Neural cell (in vitro differentiated cells): ENCODE measurements at regions not wholly inside any gene's neighbourhood (a gene's known extent, or its start where the extent isn't known, plus 50 kb on each side); places are given as distances from the start of the nearest gene placed in this dataset.

Experiments used
- H2AFZ ChIP-seq: fragments of 200-600, 300-800 bp; sonication (generic), shearing (Covaris generic); 2 replicates; pipeline ENCODE4 v1.6.0; 2014; ENCODE audit warnings: low read depth, mild to moderate bottlenecking, antibody characterized with exemption, low read length, moderate library complexity
- H3F3A ChIP-seq: fragments of 200-600 bp; shearing (Covaris generic); 2 replicates; pipeline ENCODE4 v1.6.1; 2016; ENCODE audit warnings: mild to moderate bottlenecking, moderate library complexity, mixed read lengths, antibody characterized with exemption, low read length; ENCODE audit not compliant: insufficient read depth, poor library complexity, severe bottlenecking
- H3K27ac ChIP-seq: fragments of 200-600, 300-800 bp; sonication (generic), shearing (Covaris generic); 2 replicates; pipeline ENCODE4 v1.5.1; 2014; ENCODE audit warnings: mild to moderate bottlenecking, low read length, moderate library complexity
- H3K27me3 ChIP-seq: fragments of 300-800, 200-600 bp; sonication (generic), shearing (Covaris generic); 2 replicates; pipeline ENCODE4 v1.6.0; 2014; ENCODE audit warnings: mild to moderate bottlenecking, low read depth, low read length, moderate library complexity; ENCODE audit not compliant: insufficient read depth
- H3K36me3 ChIP-seq: fragments of 300-800, 200-600 bp; sonication (generic), shearing (Covaris generic); 2 replicates; pipeline ENCODE4 v1.5.1; 2014; ENCODE audit warnings: mild to moderate bottlenecking, antibody characterized with exemption, low read length, moderate library complexity; ENCODE audit not compliant: insufficient read depth
- H3K4me2 ChIP-seq: fragments of 300-800, 200-600 bp; sonication (generic), shearing (Covaris generic); 2 replicates; pipeline ENCODE4 v1.6.0; 2014; ENCODE audit warnings: mild to moderate bottlenecking, low read length
- H3K4me3 ChIP-seq: fragments of 300-800, 200-600 bp; sonication (generic), shearing (Covaris generic); 2 replicates; pipeline ENCODE4 v1.5.1; 2014; ENCODE audit warnings: mild to moderate bottlenecking, low read length, moderate library complexity
- H3K79me2 ChIP-seq: fragments of 200-600 bp; shearing (Covaris generic); replicated peaks from 2 replicates; pipeline ENCODE4 v1.6.0; 2014; ENCODE audit warnings: mild to moderate bottlenecking, low read length, moderate library complexity; ENCODE audit not compliant: insufficient read depth
- H3K9ac ChIP-seq: fragments of 300-800, 200-600 bp; sonication (generic), shearing (Covaris generic); 2 replicates; pipeline ENCODE4 v1.6.1; 2016; ENCODE audit warnings: mild to moderate bottlenecking, low read length, mixed read lengths
- H3K9me2 ChIP-seq: fragments of 200-600 bp; shearing (Covaris generic); 2 replicates; pipeline ENCODE4 v1.6.1; 2016; ENCODE audit warnings: mild to moderate bottlenecking, low read length, mixed read lengths; ENCODE audit not compliant: insufficient read depth
- H3K9me3 ChIP-seq: fragments of 200-600, 300-800 bp; sonication (generic), shearing (Covaris generic); 2 replicates; pipeline ENCODE4 v1.6.1; 2016; ENCODE audit warnings: mild to moderate bottlenecking, mixed run types, low read length, moderate library complexity, mixed read lengths
- H4K20me1 ChIP-seq: fragments of 200-600 bp; shearing (Covaris generic); 2 replicates; pipeline ENCODE4 v1.6.1; 2016; ENCODE audit warnings: mild to moderate bottlenecking, mixed run types; ENCODE audit not compliant: insufficient read depth
- CTCF ChIP-seq: fragments of 450-650 bp; IDR thresholded peaks from 2 replicates; pipeline ENCODE4 v1.5.1; 2014; ENCODE audit warnings: antibody characterized with exemption, mild to moderate bottlenecking, moderate library complexity; ENCODE audit not compliant: poor library complexity, severe bottlenecking
- EP300 ChIP-seq: fragments of 450-650 bp; conservative IDR thresholded peaks from 2 replicates; pipeline ENCODE4 v1.6.1; 2014; ENCODE audit warnings: antibody characterized with exemption, mild to moderate bottlenecking, moderate library complexity; ENCODE audit not compliant: poor library complexity, severe bottlenecking
- EZH2 ChIP-seq: fragments of 200-600, 300-800 bp; shearing (Covaris generic), sonication (generic); IDR thresholded peaks from 2 replicates; pipeline ENCODE4 v1.6.1; 2014; ENCODE audit warnings: antibody characterized with exemption, low read length, borderline replicate concordance, mild to moderate bottlenecking; ENCODE audit not compliant: insufficient read depth, poor library complexity, severe bottlenecking
- MXI1 ChIP-seq: fragments of 450-650 bp; conservative IDR thresholded peaks from 2 replicates; pipeline ENCODE4 v1.6.1; 2014; ENCODE audit warnings: antibody characterized with exemption, mild to moderate bottlenecking; ENCODE audit not compliant: poor library complexity, severe bottlenecking
- POLR2AphosphoS5 ChIP-seq: IDR thresholded peaks from 2 replicates; pipeline ENCODE4 v1.6.1; 2012
- RAD21 ChIP-seq: fragments of 450-650 bp; conservative IDR thresholded peaks from 2 replicates; pipeline ENCODE4 v1.6.1; 2014; ENCODE audit warnings: antibody characterized with exemption, mild to moderate bottlenecking, moderate library complexity
- REST ChIP-seq: IDR thresholded peaks from 2 replicates; pipeline ENCODE4 v1.6.1; 2012; ENCODE audit warnings: borderline replicate concordance
- SMC3 ChIP-seq: fragments of 450-650 bp; conservative IDR thresholded peaks from 2 replicates; pipeline ENCODE4 v1.6.1; 2014; ENCODE audit warnings: antibody characterized with exemption, mild to moderate bottlenecking, moderate library complexity; ENCODE audit not compliant: poor library complexity
- TAF1 ChIP-seq: IDR thresholded peaks from 2 replicates; pipeline ENCODE4 v1.6.1; 2012; ENCODE audit warnings: low read depth

GRCh38 chr15:96414875-96415274 is 84.4 kb downstream of the NR2F2 start:
- H3K27me3 ChIP-seq = peaks cover 100% of the 10 kb centered on the region
- H4K20me1 ChIP-seq = no peaks in the 10 kb centered on the region
- no peak overlapping the region for H2AFZ ChIP-seq
- no peak overlapping the region for H3K27ac ChIP-seq
- no peaks in the 10 kb centered on the region for H3K36me3 ChIP-seq
- no peak overlapping the region for H3K4me3 ChIP-seq
- no peaks in the 10 kb centered on the region for H3K9me3 ChIP-seq
- no peak overlapping the region for H3K4me2 ChIP-seq
- no peaks in the 10 kb centered on the region for H3K9me2 ChIP-seq
- H3K79me2 ChIP-seq = no peaks in the 10 kb centered on the region
- H3K9ac ChIP-seq = no peak overlapping the region
- H3F3A ChIP-seq = no peaks in the 10 kb centered on the region
- TF ChIP-seq REST = no peak
- no peak for TF ChIP-seq TAF1
- no peak for TF ChIP-seq EP300
- no peak for TF ChIP-seq SMC3
- TF ChIP-seq RAD21 = no peak
- no peak for TF ChIP-seq EZH2
- TF ChIP-seq POLR2AphosphoS5 = no peak
- TF ChIP-seq MXI1 = no peak
- TF ChIP-seq CTCF = no peak

- H3K9me3 ChIP-seq = no peaks in the 10 kb centered on the region
- H3K79me2 ChIP-seq = no peaks in the 10 kb centered on the region
- no peak overlapping the region for H3K4me3 ChIP-seq
- no peak overlapping the region for H3K4me2 ChIP-seq
- H3K27ac ChIP-seq = no peak overlapping the region
- peaks cover 100% of the 10 kb centered on the region for H3K27me3 ChIP-seq
- no peaks in the 10 kb centered on the region for H4K20me1 ChIP-seq
- H2AFZ ChIP-seq = no peak overlapping the region
- no peaks in the 10 kb centered on the region for H3K36me3 ChIP-seq
- no peaks in the 10 kb centered on the region for H3K9me2 ChIP-seq
- no peak overlapping the region for H3K9ac ChIP-seq
- H3F3A ChIP-seq = no peaks in the 10 kb centered on the region
- TF ChIP-seq SMC3 = no peak
- no peak for TF ChIP-seq RAD21
- TF ChIP-seq REST = no peak
- no peak for TF ChIP-seq POLR2AphosphoS5
- TF ChIP-seq EP300 = no peak
- no peak for TF ChIP-seq EZH2
- TF ChIP-seq MXI1 = no peak
- no peak for TF ChIP-seq TAF1
- no peak for TF ChIP-seq CTCF
Measured at GRCh38 chr15:96415513-96416217, 85.2 kb downstream of the NR2F2 start.
